RWPE2 (cell line): ENCODE measurements at regions not wholly inside any gene's neighbourhood (a gene's known extent, or its start where the extent isn't known, plus 50 kb on each side); places are given as distances from the start of the nearest gene placed in this dataset.

Source experiments
- ATAC-seq: fragments of 200-7000 bp; cut with Tn5 transposase; 3 replicates; pipeline ENCODE4 v1.9.1; 2021; ENCODE audit warnings: low read depth
- DNase-seq: peaks from one replicate; pipeline ENCODE4 v3.0.0-alpha.2; 2020; ENCODE audit warnings: low spot score
- H3K27ac ChIP-seq: fragments of 450-650 bp; 2 replicates; pipeline ENCODE4 v1.5.1; 2017; ENCODE audit warnings: mild to moderate bottlenecking; ENCODE audit not compliant: poor library complexity, severe bottlenecking
- H3K27me3 ChIP-seq: fragments of 250-450 bp; sonication (Bioruptor Pico); 2 replicates; pipeline ENCODE4 v1.5.1; 2021; ENCODE audit warnings: mild to moderate bottlenecking, moderate library complexity; ENCODE audit not compliant: insufficient read depth, poor library complexity, severe bottlenecking
- H3K36me3 ChIP-seq: fragments of 250-450 bp; sonication (Bioruptor Pico); 2 replicates; pipeline ENCODE4 v1.5.1; 2020; ENCODE audit warnings: low read depth, mild to moderate bottlenecking, moderate library complexity
- H3K4me1 ChIP-seq: fragments of 250-450 bp; sonication (Bioruptor Pico); 2 replicates; pipeline ENCODE4 v1.5.1; 2021; ENCODE audit warnings: mild to moderate bottlenecking, moderate library complexity; ENCODE audit not compliant: insufficient read depth, poor library complexity, severe bottlenecking
- H3K4me3 ChIP-seq: fragments of 250-450 bp; sonication (Bioruptor Pico); 2 replicates; pipeline ENCODE4 v1.5.1; 2021; ENCODE audit warnings: mild to moderate bottlenecking, moderate library complexity; ENCODE audit not compliant: severe bottlenecking
- H3K9me3 ChIP-seq: fragments of 250-450 bp; sonication (Bioruptor Pico); 2 replicates; pipeline ENCODE4 v1.5.1; 2021; ENCODE audit warnings: mild to moderate bottlenecking, moderate library complexity; ENCODE audit not compliant: severe bottlenecking
- CTCF ChIP-seq: fragments of 450-650 bp; IDR thresholded peaks from one replicate; pipeline ENCODE4 v1.5.1; 2017; ENCODE audit warnings: mild to moderate bottlenecking, moderate library complexity; ENCODE audit not compliant: poor library complexity, severe bottlenecking

DNA sequence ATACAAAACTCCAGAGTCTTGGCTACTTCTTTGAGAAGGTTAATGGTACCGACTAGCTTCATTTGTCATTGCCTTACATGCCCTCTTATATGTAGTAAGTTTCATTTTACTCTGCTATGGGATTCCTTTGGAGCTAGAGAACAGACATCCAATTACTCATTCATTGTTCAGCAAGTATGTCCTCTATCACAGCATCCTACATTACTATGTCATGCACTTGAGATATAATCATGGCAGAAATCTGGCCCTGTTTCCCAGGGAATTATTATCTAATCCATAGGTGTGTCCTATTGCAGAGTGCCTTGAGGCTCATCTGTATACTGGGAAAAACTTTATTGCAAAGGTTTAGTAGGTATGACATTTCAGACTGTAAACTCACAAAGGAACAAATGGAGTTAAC is 333.1 kb upstream of the NECTIN3 start:
- Histone ChIP-seq H3K36me3 (no peaks in the 10 kb centered on the region), H3K27ac (no peak overlapping the region), H3K27me3 (no peaks in the 10 kb centered on the region), H3K9me3 (no peaks in the 10 kb centered on the region), H3K4me3 (no peak overlapping the region), H3K4me1 (no peaks in the 10 kb centered on the region)
- ATAC-seq (no peak), DNase-seq (no peak)
- TF ChIP-seq CTCF: no peak

- Histone ChIP-seq H3K4me3 (no peak overlapping the region), H3K9me3 (no peaks in the 10 kb centered on the region), H3K36me3 (no peaks in the 10 kb centered on the region), H3K27ac (no peak overlapping the region), H3K4me1 (no peaks in the 10 kb centered on the region), H3K27me3 (no peaks in the 10 kb centered on the region)
- no peak for DNase-seq
- no peak for TF ChIP-seq CTCF
- ATAC-seq: no peak
Observed at GRCh38 chr3:110741891-110742290, 329.7 kb upstream of the NECTIN3 start.

DNA sequence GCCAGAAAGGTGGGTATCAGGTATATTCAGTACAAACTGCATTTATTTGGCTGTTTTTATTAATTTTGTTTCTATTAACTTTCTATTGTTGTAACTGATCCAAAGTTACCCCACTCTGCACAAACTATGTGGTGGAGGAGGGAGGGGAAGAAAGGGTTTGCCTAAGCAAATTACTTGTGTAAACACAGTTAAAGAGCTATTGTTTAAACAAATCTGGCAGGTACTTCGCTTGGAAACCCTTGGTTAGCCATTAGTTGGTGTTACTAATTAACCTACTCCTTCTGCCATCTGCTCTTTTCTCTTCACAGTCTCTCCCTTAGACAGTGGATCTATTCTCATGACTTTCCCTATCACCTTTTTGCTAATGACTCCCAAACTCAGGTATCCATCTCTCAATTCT is 328.4 kb upstream of the NECTIN3 start:
- DNase-seq: no peak
- H3K27ac ChIP-seq: no peak overlapping the region
- no peak for TF ChIP-seq CTCF
- no peaks in the 10 kb centered on the region for H3K36me3 ChIP-seq
- no peak for ATAC-seq
- no peaks in the 10 kb centered on the region for H3K4me1 ChIP-seq
- H3K9me3 ChIP-seq: no peaks in the 10 kb centered on the region
- no peaks in the 10 kb centered on the region for H3K27me3 ChIP-seq
- no peak overlapping the region for H3K4me3 ChIP-seq

- DNase-seq (no peak), ATAC-seq (no peak)
- Histone ChIP-seq H3K9me3 (no peaks in the 10 kb centered on the region), H3K4me3 (no peak overlapping the region), H3K36me3 (no peaks in the 10 kb centered on the region), H3K27me3 (no peaks in the 10 kb centered on the region), H3K27ac (no peak overlapping the region), H3K4me1 (no peaks in the 10 kb centered on the region)
- no peak for TF ChIP-seq CTCF
Observed at GRCh38 chr3:110743984-110744383, 327.6 kb upstream of the NECTIN3 start.

- DNase-seq (no peak), ATAC-seq (no peak)
- no peak for TF ChIP-seq CTCF
Observed at GRCh38 chr3:110744723-110745122, 326.9 kb upstream of the NECTIN3 start.

More at GRCh38 chr3:110744723-110745122, 326.9 kb upstream of the NECTIN3 start:
- H3K36me3 ChIP-seq: no peaks in the 10 kb centered on the region
- no peak overlapping the region for H3K4me3 ChIP-seq
- no peaks in the 10 kb centered on the region for H3K27me3 ChIP-seq
- no peaks in the 10 kb centered on the region for H3K4me1 ChIP-seq
- no peaks in the 10 kb centered on the region for H3K9me3 ChIP-seq
- no peak overlapping the region for H3K27ac ChIP-seq
